ENCODE measurements at regions not wholly inside any gene's neighbourhood (a gene's known extent, or its start where the extent isn't known, plus 50 kb on each side); places are given as distances from the start of the nearest gene placed in this dataset.
"Not testable (repeated sequence)": the region's sequence is repeated elsewhere in the genome, so short reads cannot be mapped to it uniquely, and the experiment has no call there.

GRCh38 chr1:243996223-243996622, 54.9 kb upstream of the ZBTB18 start:
- no peak for DNase-seq

GRCh38 chr1:243991650-243992049, 59.4 kb upstream of the ZBTB18 start:
- no peak for DNase-seq

- no peak for DNase-seq
Observed at GRCh38 chr1:243984788-243985187, 66.3 kb upstream of the ZBTB18 start.

GRCh38 chr1:243982447-243983018, 68.5 kb upstream of the ZBTB18 start:
- no peak for DNase-seq

GRCh38 chr1:243980471-243980870, 70.6 kb upstream of the ZBTB18 start:
- DNase-seq = no peak

- no peak for DNase-seq
Observed at GRCh38 chr1:243980071-243980470, 71.0 kb upstream of the ZBTB18 start.

- no peak for DNase-seq
Observed at GRCh38 chr1:243979396-243979795, 71.7 kb upstream of the ZBTB18 start.

GRCh38 chr1:243977094-243977493, 74.0 kb upstream of the ZBTB18 start:
- no peak for DNase-seq

- DNase-seq = no peak
Observed at GRCh38 chr1:243974451-243975292, 76.4 kb upstream of the ZBTB18 start.

- DNase-seq = no peak
Observed at GRCh38 chr1:243973169-243973568, 77.9 kb upstream of the ZBTB18 start.

GRCh38 chr1:243970077-243970476, 81.0 kb upstream of the ZBTB18 start:
- DNase-seq = no peak

GRCh38 chr1:243968413-243968812, 82.7 kb upstream of the ZBTB18 start:
- DNase-seq = no peak

- DNase-seq = no peak
Observed at GRCh38 chr1:243964915-243965314, 86.2 kb upstream of the ZBTB18 start.

GRCh38 chr1:243963571-243963970, 87.5 kb upstream of the ZBTB18 start:
- DNase-seq = no peak

GRCh38 chr1:243962541-243962940, 88.5 kb upstream of the ZBTB18 start:
- no peak for DNase-seq

- DNase-seq = no peak
Observed at GRCh38 chr1:243959998-243960397, 91.1 kb upstream of the ZBTB18 start.

- no peak for DNase-seq
Observed at GRCh38 chr1:243957141-243957540, 93.9 kb upstream of the ZBTB18 start.

- DNase-seq = no peak
Observed at GRCh38 chr1:243956450-243956849, 94.6 kb upstream of the ZBTB18 start.

GRCh38 chr1:243951207-243951606, 99.9 kb upstream of the ZBTB18 start:
- not testable (repeated sequence) for DNase-seq

GRCh38 chr1:243950166-243950565, 100.1 kb upstream of the AKT3 start:
- DNase-seq = no peak

- peak; percentile 39 for DNase-seq
Observed at GRCh38 chr1:243946946-243947345, 96.9 kb upstream of the AKT3 start.

- DNase-seq = no peak
Observed at GRCh38 chr1:243946253-243946652, 96.2 kb upstream of the AKT3 start.

GRCh38 chr1:243945727-243946126, 95.7 kb upstream of the AKT3 start:
- no peak for DNase-seq

- no peak for DNase-seq
Observed at GRCh38 chr1:243944429-243945160, 94.6 kb upstream of the AKT3 start.

Measured in CD4-positive, alpha-beta T cell treated with Interleukin-21 for 1 hour (primary cell).